Chondrocyte (in vitro differentiated cells): ENCODE measurements at regions not wholly inside any gene's neighbourhood (a gene's known extent, or its start where the extent isn't known, plus 50 kb on each side); places are given as distances from the start of the nearest gene placed in this dataset.
"Not testable (repeated sequence)": the region's sequence is repeated elsewhere in the genome, so short reads cannot be mapped to it uniquely, and the experiment has no call there.

Experiments used
- DNase-seq: peaks from one replicate; pipeline ENCODE4 v3.0.0; 2021; ENCODE audit warnings: mixed read lengths, low spot score
- H3K27ac Mint-ChIP-seq: one replicate; pipeline ENCODE4 v1.8.0; 2021; ENCODE audit warnings: mild to moderate bottlenecking, moderate library complexity, mixed read lengths; ENCODE audit not compliant: unreplicated experiment
- H3K27me3 Mint-ChIP-seq: 2 replicates; pipeline ENCODE4 v1.8.0; 2021; ENCODE audit warnings: low read depth, mixed read lengths
- H3K36me3 Mint-ChIP-seq: 2 replicates; pipeline ENCODE4 v1.8.0; 2021; ENCODE audit warnings: low read depth, mixed read lengths
- H3K4me1 Mint-ChIP-seq: 2 replicates; pipeline ENCODE4 v1.8.0; 2021; ENCODE audit warnings: low read depth, mild to moderate bottlenecking, mixed read lengths
- H3K4me3 Mint-ChIP-seq: one replicate; pipeline ENCODE4 v1.8.0; 2021; ENCODE audit warnings: mild to moderate bottlenecking, moderate library complexity, mixed read lengths; ENCODE audit not compliant: unreplicated experiment
- H3K9me3 Mint-ChIP-seq: 2 replicates; pipeline ENCODE4 v1.8.0; 2021; ENCODE audit warnings: low read depth, mixed read lengths
- CTCF ChIP-seq: fragments of 200-600 bp; sonication (generic); IDR thresholded peaks from 2 replicates; pipeline ENCODE4 v1.5.0; 2021; ENCODE audit warnings: antibody characterized with exemption, mild to moderate bottlenecking, moderate library complexity

- H3K4me1 Mint-ChIP-seq, result no peaks in the 10 kb centered on the region
- no peak for DNase-seq
- H3K9me3 Mint-ChIP-seq, result peaks cover 19% of the 10 kb centered on the region
- H3K4me3 Mint-ChIP-seq, result no peak overlapping the region
- TF ChIP-seq CTCF, result no peak
- no peaks in the 10 kb centered on the region for H3K36me3 Mint-ChIP-seq
- peaks cover 3% of the 10 kb centered on the region for H3K27me3 Mint-ChIP-seq
- no peak overlapping the region for H3K27ac Mint-ChIP-seq
Observed at GRCh38 chr15:61342390-61342789, 113.3 kb upstream of the RORA start.

- Mint-ChIP-seq H3K36me3 (no peaks in the 10 kb centered on the region), H3K27ac (no peak overlapping the region)
- no peak for TF ChIP-seq CTCF
Observed at GRCh38 chr15:61339516-61339915, 110.4 kb upstream of the RORA start.

GRCh38 chr15:61337541-61337940, 108.4 kb upstream of the RORA start:
- TF ChIP-seq CTCF, result no peak
- H3K4me3 Mint-ChIP-seq, result no peak overlapping the region
- H3K9me3 Mint-ChIP-seq, result peaks cover 7% of the 10 kb centered on the region

More at GRCh38 chr15:61339516-61339915, 110.4 kb upstream of the RORA start:
- Mint-ChIP-seq H3K9me3 (peaks cover 18% of the 10 kb centered on the region), H3K4me3 (no peak overlapping the region), H3K4me1 (no peaks in the 10 kb centered on the region), H3K27me3 (peaks cover 3% of the 10 kb centered on the region)
- no peak for DNase-seq

GRCh38 chr15:61336026-61336638, 107.0 kb upstream of the RORA start:
- no peak for DNase-seq
- Mint-ChIP-seq H3K27me3 (peaks cover 6% of the 10 kb centered on the region), H3K27ac (no peak overlapping the region), H3K4me3 (no peak overlapping the region), H3K4me1 (no peaks in the 10 kb centered on the region), H3K36me3 (no peaks in the 10 kb centered on the region), H3K9me3 (peaks cover 4% of the 10 kb centered on the region)
- TF ChIP-seq CTCF, result no peak

More at GRCh38 chr15:61337541-61337940, 108.4 kb upstream of the RORA start:
- H3K27ac Mint-ChIP-seq, result no peak overlapping the region
- no peaks in the 10 kb centered on the region for H3K36me3 Mint-ChIP-seq
- peaks cover 3% of the 10 kb centered on the region for H3K27me3 Mint-ChIP-seq
- no peaks in the 10 kb centered on the region for H3K4me1 Mint-ChIP-seq
- DNase-seq, result no peak

- H3K9me3 Mint-ChIP-seq, H3K27me3 Mint-ChIP-seq, DNase-seq: not testable (repeated sequence)
Observed at GRCh38 chr15:61334714-61335113, 105.6 kb upstream of the RORA start.

GRCh38 chr15:61331019-61331418, 101.9 kb upstream of the RORA start:
- H3K27me3 Mint-ChIP-seq, result peaks cover 5% of the 10 kb centered on the region
- TF ChIP-seq CTCF, result no peak
- DNase-seq, result no peak
- peaks cover 4% of the 10 kb centered on the region for H3K9me3 Mint-ChIP-seq
- no peaks in the 10 kb centered on the region for H3K4me1 Mint-ChIP-seq
- no peak overlapping the region for H3K4me3 Mint-ChIP-seq
- no peaks in the 10 kb centered on the region for H3K36me3 Mint-ChIP-seq
- H3K27ac Mint-ChIP-seq, result no peak overlapping the region

More at GRCh38 chr15:61334714-61335113, 105.6 kb upstream of the RORA start:
- H3K27ac Mint-ChIP-seq, H3K4me1 Mint-ChIP-seq, H3K36me3 Mint-ChIP-seq, H3K4me3 Mint-ChIP-seq: not testable (repeated sequence)
